HEK293T (cell line): ENCODE measurements at regions not wholly inside any gene's neighbourhood (a gene's known extent, or its start where the extent isn't known, plus 50 kb on each side); places are given as distances from the start of the nearest gene placed in this dataset.

Experiments used
- ARNT ChIP-seq: fragments of 450-650 bp; IDR thresholded peaks from 2 replicates; pipeline ENCODE4 v1.6.1; 2017; ENCODE audit warnings: mild to moderate bottlenecking
- BHLHE40 ChIP-seq: fragments of 450-650 bp; IDR thresholded peaks from 2 replicates; pipeline ENCODE4 v1.6.1; 2016; ENCODE audit warnings: mild to moderate bottlenecking, moderate library complexity, borderline replicate concordance
- ELF4 ChIP-seq: fragments of 450-650 bp; IDR thresholded peaks from 2 replicates; pipeline ENCODE4 v1.6.1; 2017; ENCODE audit warnings: antibody characterized with exemption
- FOXA1 ChIP-seq: fragments of 450-650 bp; IDR thresholded peaks from 2 replicates; pipeline ENCODE4 v1.6.1; 2016; ENCODE audit warnings: mild to moderate bottlenecking
- HDGF ChIP-seq: fragments of 450-650 bp; IDR thresholded peaks from 2 replicates; pipeline ENCODE4 v1.6.1; 2017; ENCODE audit warnings: antibody characterized with exemption, borderline replicate concordance
- LEF1 ChIP-seq: fragments of 450-650 bp; IDR thresholded peaks from 2 replicates; pipeline ENCODE4 v1.6.1; 2017; ENCODE audit warnings: mild to moderate bottlenecking, borderline replicate concordance
- SP1 ChIP-seq: fragments of 450-650 bp; IDR thresholded peaks from 2 replicates; pipeline ENCODE4 v1.6.1; 2017
- TARDBP ChIP-seq: fragments of 450-650 bp; IDR thresholded peaks from 2 replicates; pipeline ENCODE4 v1.6.1; 2016
- ZNF384 ChIP-seq: fragments of 450-650 bp; IDR thresholded peaks from 2 replicates; pipeline ENCODE4 v1.6.1; 2016

DNA sequence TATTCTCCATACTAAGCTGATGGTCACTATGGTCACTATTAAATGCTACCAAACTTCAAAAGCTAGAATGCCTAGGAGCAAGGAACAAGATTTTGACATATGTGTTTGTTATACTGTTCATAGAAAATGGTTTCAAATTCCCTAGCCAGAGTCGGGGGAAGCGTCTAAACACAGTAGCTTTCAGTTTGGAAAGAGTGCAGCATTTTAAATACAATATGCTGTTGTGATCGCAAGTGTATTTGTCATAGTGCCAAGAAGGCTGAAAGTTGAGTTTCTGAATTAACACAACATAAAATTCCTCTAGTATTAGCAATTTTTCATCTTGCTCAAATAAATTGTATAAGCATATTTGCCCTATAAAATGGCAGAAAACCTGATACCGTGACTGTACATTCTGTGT, 280.4 kb downstream of the ZNF608 start:
- TF ChIP-seq HDGF (no peak), TARDBP (no peak), ZNF384 (no peak), ELF4 (no peak), ARNT (no peak), LEF1 (no peak), BHLHE40 (no peak), FOXA1 (no peak), SP1 (no peak)
